Panc1 (cell line): ENCODE measurements at regions not wholly inside any gene's neighbourhood (a gene's known extent, or its start where the extent isn't known, plus 50 kb on each side); places are given as distances from the start of the nearest gene placed in this dataset.

ENCODE experiments used
- ATAC-seq: fragments of 200-7000 bp; cut with Tn5 transposase; 2 replicates; pipeline ENCODE4 v1.9.1; 2020; ENCODE audit warnings: mild to moderate bottlenecking, moderate library complexity
- BruUV-seq: library from RNA; stranded (reverse); fragments of 400-500 nt; replicated peaks from 2 replicates; lab custom pipeline; 2021; lab: Mats Ljungman, UMichigan
- CTCF ChIA-PET: fragments of 300-600 bp; sonication (Branson Sonifier 250); formaldehyde crosslinking; loops from one replicate; lab custom pipeline; 2022; ENCODE audit warnings: antibody characterized with exemption; lab: Charles Lee
- POLR2A ChIA-PET: fragments of 300-600 bp; sonication (Branson Sonifier 250); formaldehyde crosslinking; loops from one replicate; lab custom pipeline; 2022; ENCODE audit warnings: antibody characterized with exemption; lab: Charles Lee
- DNase-seq: peaks from one replicate; pipeline ENCODE4 v3.0.0-alpha.2; 2010; ENCODE audit warnings: low read depth, low spot score
- H3K27ac ChIP-seq: 2 replicates; pipeline ENCODE4 v1.5.1; 2011; ENCODE audit warnings: mild to moderate bottlenecking, low read length, inconsistent platforms
- H3K27me3 ChIP-seq: fragments of 200-500 bp; sonication (Bioruptor generic); 2 replicates; pipeline ENCODE4 v1.6.0; 2014; ENCODE audit warnings: low read length, inconsistent platforms; ENCODE audit not compliant: control insufficient read depth, insufficient read depth
- H3K36me3 ChIP-seq: fragments of 200-500 bp; sonication (Bioruptor generic); 2 replicates; pipeline ENCODE4 v1.5.1; 2014; ENCODE audit warnings: inconsistent platforms, mild to moderate bottlenecking, low read length, moderate library complexity; ENCODE audit not compliant: control insufficient read depth, insufficient read depth
- H3K4me1 ChIP-seq: 2 replicates; pipeline ENCODE4 v1.5.1; 2011; ENCODE audit warnings: inconsistent platforms, mild to moderate bottlenecking, low read length, moderate library complexity; ENCODE audit not compliant: control insufficient read depth, insufficient read depth
- H3K4me3 ChIP-seq, 2 experiments: 2 replicates each; pipeline ENCODE4 v1.5.1; 2011 to 2012; ENCODE audit warnings: low read depth in 2 of 2, low read length in 2 of 2, mild to moderate bottlenecking in 2 of 2, inconsistent platforms in 1 of 2, moderate library complexity in 1 of 2
- H3K9me3 ChIP-seq: fragments of 200-500 bp; sonication (Bioruptor generic); 2 replicates; pipeline ENCODE4 v1.5.1; 2014; ENCODE audit warnings: low read depth, mild to moderate bottlenecking, inconsistent platforms, low read length, moderate library complexity; ENCODE audit not compliant: control insufficient read depth, insufficient read depth
- POLR2AphosphoS5 ChIP-seq: IDR thresholded peaks from 2 replicates; pipeline ENCODE4 v1.6.1; 2012; ENCODE audit warnings: mild to moderate bottlenecking, low read depth, low read length, moderate library complexity
- SIN3A ChIP-seq: IDR thresholded peaks from 2 replicates; pipeline ENCODE4 v1.6.1; 2012; ENCODE audit warnings: low read depth, mild to moderate bottlenecking, low read length, moderate library complexity, borderline replicate concordance; ENCODE audit not compliant: insufficient read depth
- TCF7L2 ChIP-seq: IDR thresholded peaks from 2 replicates; pipeline ENCODE4 v1.6.1; 2011; ENCODE audit warnings: mild to moderate bottlenecking, low read depth, low read length, inconsistent platforms
- in situ Hi-C: cut with HindIII; loops from 2 replicates; pipeline ENCODE4 v1.10.0; 2016; ENCODE audit warnings: low sequenced_read_pairs, low pct_unique_long_range_greater_than_20kb
- intact Hi-C: fragments of 100-400 bp; cut with micrococcal nuclease; formaldehyde crosslinking; loops from one replicate; pipeline ENCODE4 v1.10.0; 2022; ENCODE audit not compliant: unreplicated experiment
- TF ChIP-seq, protein P1 (sequence below), 2 experiments: IDR thresholded peaks; 2 replicates each; pipeline ENCODE4 v1.6.1; 2011 to 2012; ENCODE audit warnings: low read depth in 2 of 2, control low read depth in 1 of 2, low read length in 1 of 2, mild to moderate bottlenecking in 1 of 2, moderate library complexity in 1 of 2; ENCODE audit not compliant: insufficient read depth in 1 of 2
- TF ChIP-seq, protein P2 (sequence below): fragments of 450-650 bp; IDR thresholded peaks from 2 replicates; pipeline ENCODE4 v1.5.1; 2017; ENCODE audit warnings: mild to moderate bottlenecking

DNA sequence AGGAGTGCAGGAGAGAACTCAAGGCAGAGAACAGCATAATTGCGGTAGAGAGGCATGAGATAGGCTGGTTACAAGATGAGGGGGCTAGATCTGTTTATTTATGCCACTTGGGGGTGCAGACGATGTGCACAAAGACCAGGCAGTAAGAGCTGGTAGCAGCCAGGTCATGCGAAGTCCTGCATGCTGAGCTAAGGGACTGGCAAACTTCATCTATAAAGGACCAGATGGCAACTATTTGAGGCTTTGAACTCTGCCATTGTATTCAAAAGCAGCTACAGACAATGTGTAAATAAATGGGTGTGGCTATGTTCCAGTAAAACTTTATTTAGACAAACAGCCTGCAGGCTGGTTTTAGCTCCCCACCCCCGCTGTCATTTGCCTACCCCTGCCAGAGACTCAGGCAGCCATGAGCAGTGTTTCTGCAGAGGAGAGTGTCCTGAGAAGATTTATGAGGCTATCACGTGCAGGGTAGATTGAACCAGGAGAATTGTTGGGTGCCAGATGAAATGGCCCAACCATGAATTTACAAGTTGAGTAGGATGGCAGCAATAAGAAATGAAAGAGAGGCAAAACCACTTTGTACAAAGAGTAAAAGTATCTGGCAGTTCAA lies 253.4 kb upstream of the MOCS1 start:
- intact Hi-C loops, result no loop called here
- Histone ChIP-seq H3K27ac (no peak overlapping the region), H3K27me3 (no peaks in the 10 kb centered on the region; the same call in 1 of the 2 replicates), H3K4me1 (no peaks in the 10 kb centered on the region), H3K4me3 (no peak overlapping the region), H3K36me3 (no peaks in the 10 kb centered on the region), H3K9me3 (no peaks in the 10 kb centered on the region)
- ATAC-seq (no peak), DNase-seq (no peak)
- TF ChIP-seq TCF7L2, result no peak
- no peak for TF ChIP-seq POLR2AphosphoS5
- TF ChIP-seq, protein P1, sequence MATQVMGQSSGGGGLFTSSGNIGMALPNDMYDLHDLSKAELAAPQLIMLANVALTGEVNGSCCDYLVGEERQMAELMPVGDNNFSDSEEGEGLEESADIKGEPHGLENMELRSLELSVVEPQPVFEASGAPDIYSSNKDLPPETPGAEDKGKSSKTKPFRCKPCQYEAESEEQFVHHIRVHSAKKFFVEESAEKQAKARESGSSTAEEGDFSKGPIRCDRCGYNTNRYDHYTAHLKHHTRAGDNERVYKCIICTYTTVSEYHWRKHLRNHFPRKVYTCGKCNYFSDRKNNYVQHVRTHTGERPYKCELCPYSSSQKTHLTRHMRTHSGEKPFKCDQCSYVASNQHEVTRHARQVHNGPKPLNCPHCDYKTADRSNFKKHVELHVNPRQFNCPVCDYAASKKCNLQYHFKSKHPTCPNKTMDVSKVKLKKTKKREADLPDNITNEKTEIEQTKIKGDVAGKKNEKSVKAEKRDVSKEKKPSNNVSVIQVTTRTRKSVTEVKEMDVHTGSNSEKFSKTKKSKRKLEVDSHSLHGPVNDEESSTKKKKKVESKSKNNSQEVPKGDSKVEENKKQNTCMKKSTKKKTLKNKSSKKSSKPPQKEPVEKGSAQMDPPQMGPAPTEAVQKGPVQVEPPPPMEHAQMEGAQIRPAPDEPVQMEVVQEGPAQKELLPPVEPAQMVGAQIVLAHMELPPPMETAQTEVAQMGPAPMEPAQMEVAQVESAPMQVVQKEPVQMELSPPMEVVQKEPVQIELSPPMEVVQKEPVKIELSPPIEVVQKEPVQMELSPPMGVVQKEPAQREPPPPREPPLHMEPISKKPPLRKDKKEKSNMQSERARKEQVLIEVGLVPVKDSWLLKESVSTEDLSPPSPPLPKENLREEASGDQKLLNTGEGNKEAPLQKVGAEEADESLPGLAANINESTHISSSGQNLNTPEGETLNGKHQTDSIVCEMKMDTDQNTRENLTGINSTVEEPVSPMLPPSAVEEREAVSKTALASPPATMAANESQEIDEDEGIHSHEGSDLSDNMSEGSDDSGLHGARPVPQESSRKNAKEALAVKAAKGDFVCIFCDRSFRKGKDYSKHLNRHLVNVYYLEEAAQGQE (IDR thresholded peaks at IDR 0.05; ENCODE audit: insufficient read depth in 1 of 2, low read depth in 2 of 2, low read length in 1 of 2), result no peak
- TF ChIP-seq SIN3A, result no peak
- TF ChIP-seq, protein P2, sequence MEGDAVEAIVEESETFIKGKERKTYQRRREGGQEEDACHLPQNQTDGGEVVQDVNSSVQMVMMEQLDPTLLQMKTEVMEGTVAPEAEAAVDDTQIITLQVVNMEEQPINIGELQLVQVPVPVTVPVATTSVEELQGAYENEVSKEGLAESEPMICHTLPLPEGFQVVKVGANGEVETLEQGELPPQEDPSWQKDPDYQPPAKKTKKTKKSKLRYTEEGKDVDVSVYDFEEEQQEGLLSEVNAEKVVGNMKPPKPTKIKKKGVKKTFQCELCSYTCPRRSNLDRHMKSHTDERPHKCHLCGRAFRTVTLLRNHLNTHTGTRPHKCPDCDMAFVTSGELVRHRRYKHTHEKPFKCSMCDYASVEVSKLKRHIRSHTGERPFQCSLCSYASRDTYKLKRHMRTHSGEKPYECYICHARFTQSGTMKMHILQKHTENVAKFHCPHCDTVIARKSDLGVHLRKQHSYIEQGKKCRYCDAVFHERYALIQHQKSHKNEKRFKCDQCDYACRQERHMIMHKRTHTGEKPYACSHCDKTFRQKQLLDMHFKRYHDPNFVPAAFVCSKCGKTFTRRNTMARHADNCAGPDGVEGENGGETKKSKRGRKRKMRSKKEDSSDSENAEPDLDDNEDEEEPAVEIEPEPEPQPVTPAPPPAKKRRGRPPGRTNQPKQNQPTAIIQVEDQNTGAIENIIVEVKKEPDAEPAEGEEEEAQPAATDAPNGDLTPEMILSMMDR, result no peak
- in situ Hi-C loops, result no loop called here
- ChIA-PET POLR2A (no interaction called here), CTCF (no interaction called here)
- no TSS peak for BruUV-seq

GRCh38 chr6:40185486-40185885 lies 251.2 kb upstream of the MOCS1 start:
- Histone ChIP-seq H3K9me3 (no peaks in the 10 kb centered on the region), H3K36me3 (no peaks in the 10 kb centered on the region), H3K4me1 (no peaks in the 10 kb centered on the region), H3K27me3 (no peaks in the 10 kb centered on the region; the same call in 1 of the 2 replicates), H3K4me3 (no peak overlapping the region), H3K27ac (no peak overlapping the region)
- DNase-seq (no peak), ATAC-seq (no peak)
- in situ Hi-C loops (no loop called here), intact Hi-C loops (no loop called here)
- ChIA-PET CTCF (no interaction called here), POLR2A (no interaction called here)
- BruUV-seq, result no TSS peak
- TF ChIP-seq POLR2AphosphoS5 (no peak), TCF7L2 (no peak), SIN3A (no peak)
- TF ChIP-seq, protein P2, result no peak
- TF ChIP-seq, protein P1 (IDR thresholded peaks at IDR 0.05; ENCODE audit: insufficient read depth in 1 of 2, low read depth in 2 of 2, low read length in 1 of 2), result no peak
